HAP-1 (cell line): ENCODE measurements at regions not wholly inside any gene's neighbourhood (a gene's known extent, or its start where the extent isn't known, plus 50 kb on each side); places are given as distances from the start of the nearest gene placed in this dataset.

ENCODE experiments used
- DNase-seq, 2 experiments: peaks; one replicate each; pipeline ENCODE4 v3.0.0-alpha.2; 2016 to 2020; ENCODE audit warnings: low spot score in 2 of 2
- H3K27me3 ChIP-seq: fragments of 250-450 bp; sonication (Bioruptor Pico); 2 replicates; pipeline ENCODE4 v1.5.1; 2020; ENCODE audit warnings: low read depth, mild to moderate bottlenecking, moderate library complexity
- H3K36me3 ChIP-seq: fragments of 250-450 bp; sonication (Bioruptor Pico); replicated peaks from 2 replicates; pipeline ENCODE4 v1.5.1; 2020; ENCODE audit warnings: mild to moderate bottlenecking
- H3K4me1 ChIP-seq: fragments of 250-450 bp; sonication (Bioruptor Pico); 2 replicates; pipeline ENCODE4 v1.5.1; 2020; ENCODE audit warnings: mild to moderate bottlenecking
- H3K4me3 ChIP-seq: fragments of 250-450 bp; sonication (Bioruptor Pico); 2 replicates; pipeline ENCODE4 v1.5.1; 2020; ENCODE audit warnings: mild to moderate bottlenecking, moderate library complexity
- H3K9me3 ChIP-seq: fragments of 250-450 bp; sonication (Bioruptor Pico); 2 replicates; pipeline ENCODE4 v1.5.1; 2020; ENCODE audit warnings: mild to moderate bottlenecking, moderate library complexity
- in situ Hi-C: fragments of 300-500 bp; cut with MboI; formaldehyde crosslinking; loops from 3 replicates; pipeline ENCODE4 v1.14.3; 2020; ENCODE audit warnings: low sequenced_read_pairs, inconsistent platforms, mixed read lengths

- in situ Hi-C loops = no loop called here
- no peaks in the 10 kb centered on the region for H3K36me3 ChIP-seq
Measured at GRCh38 chr20:12788632-12789299, 220.0 kb upstream of the SPTLC3 start.

GRCh38 chr20:12790859-12791258 lies 217.9 kb upstream of the SPTLC3 start:
- in situ Hi-C loops = no loop called here
- Histone ChIP-seq H3K4me3 (no peak overlapping the region), H3K9me3 (no peaks in the 10 kb centered on the region), H3K36me3 (no peaks in the 10 kb centered on the region), H3K27me3 (no peaks in the 10 kb centered on the region), H3K4me1 (no peaks in the 10 kb centered on the region)
- DNase-seq = no peak

More at GRCh38 chr20:12788632-12789299, 220.0 kb upstream of the SPTLC3 start:
- H3K27me3 ChIP-seq = no peaks in the 10 kb centered on the region
- H3K4me1 ChIP-seq = no peaks in the 10 kb centered on the region
- H3K4me3 ChIP-seq = no peak overlapping the region
- no peak for DNase-seq
- no peaks in the 10 kb centered on the region for H3K9me3 ChIP-seq

GRCh38 chr20:12798286-12798685 lies 210.5 kb upstream of the SPTLC3 start:
- no peak for DNase-seq
- in situ Hi-C loops = no loop called here
- Histone ChIP-seq H3K4me3 (no peak overlapping the region), H3K4me1 (no peaks in the 10 kb centered on the region), H3K9me3 (no peaks in the 10 kb centered on the region), H3K27me3 (no peaks in the 10 kb centered on the region), H3K36me3 (no peaks in the 10 kb centered on the region)

- Histone ChIP-seq H3K9me3 (no peaks in the 10 kb centered on the region), H3K4me3 (no peak overlapping the region), H3K4me1 (no peaks in the 10 kb centered on the region), H3K27me3 (no peaks in the 10 kb centered on the region), H3K36me3 (no peaks in the 10 kb centered on the region)
- in situ Hi-C loops = no loop called here
- DNase-seq = no peak
Measured at GRCh38 chr20:12808006-12808567, 200.7 kb upstream of the SPTLC3 start.

GRCh38 chr20:12815231-12815768 lies 193.5 kb upstream of the SPTLC3 start:
- no peaks in the 10 kb centered on the region for H3K9me3 ChIP-seq
- no peaks in the 10 kb centered on the region for H3K4me1 ChIP-seq
- no peak overlapping the region for H3K4me3 ChIP-seq
- no peaks in the 10 kb centered on the region for H3K27me3 ChIP-seq
- DNase-seq = no peak
- no peaks in the 10 kb centered on the region for H3K36me3 ChIP-seq
- in situ Hi-C loops = no loop called here

- no peaks in the 10 kb centered on the region for H3K27me3 ChIP-seq
- in situ Hi-C loops = no loop called here
- H3K4me3 ChIP-seq = no peak overlapping the region
- H3K36me3 ChIP-seq = no peaks in the 10 kb centered on the region
- no peaks in the 10 kb centered on the region for H3K4me1 ChIP-seq
- DNase-seq = no peak
- no peaks in the 10 kb centered on the region for H3K9me3 ChIP-seq
Measured at GRCh38 chr20:12815778-12816408, 192.9 kb upstream of the SPTLC3 start.

GRCh38 chr20:12821249-12821648 lies 187.5 kb upstream of the SPTLC3 start:
- Histone ChIP-seq H3K36me3 (no peaks in the 10 kb centered on the region), H3K4me3 (no peak overlapping the region), H3K9me3 (no peaks in the 10 kb centered on the region), H3K27me3 (no peaks in the 10 kb centered on the region), H3K4me1 (no peaks in the 10 kb centered on the region)
- no peak for DNase-seq
- in situ Hi-C loops = no loop called here

- no peaks in the 10 kb centered on the region for H3K36me3 ChIP-seq
Measured at GRCh38 chr20:12823734-12824133, 185.0 kb upstream of the SPTLC3 start.

GRCh38 chr20:12824328-12825225 lies 184.2 kb upstream of the SPTLC3 start:
- H3K27me3 ChIP-seq = no peaks in the 10 kb centered on the region
- no peaks in the 10 kb centered on the region for H3K4me1 ChIP-seq
- in situ Hi-C loops = no loop called here
- no peak for DNase-seq
- H3K36me3 ChIP-seq = no peaks in the 10 kb centered on the region
- no peaks in the 10 kb centered on the region for H3K9me3 ChIP-seq
- no peak overlapping the region for H3K4me3 ChIP-seq

More at GRCh38 chr20:12823734-12824133, 185.0 kb upstream of the SPTLC3 start:
- in situ Hi-C loops = no loop called here
- no peak for DNase-seq
- no peaks in the 10 kb centered on the region for H3K9me3 ChIP-seq
- no peaks in the 10 kb centered on the region for H3K27me3 ChIP-seq
- no peak overlapping the region for H3K4me3 ChIP-seq
- H3K4me1 ChIP-seq = no peaks in the 10 kb centered on the region

- in situ Hi-C loops = no loop called here
- DNase-seq = no peak
- Histone ChIP-seq H3K4me1 (no peaks in the 10 kb centered on the region), H3K27me3 (no peaks in the 10 kb centered on the region), H3K4me3 (no peak overlapping the region), H3K36me3 (no peaks in the 10 kb centered on the region), H3K9me3 (no peaks in the 10 kb centered on the region)
Measured at GRCh38 chr20:12825226-12825595, 183.6 kb upstream of the SPTLC3 start.

- Histone ChIP-seq H3K36me3 (no peaks in the 10 kb centered on the region), H3K4me3 (no peak overlapping the region), H3K9me3 (no peaks in the 10 kb centered on the region), H3K27me3 (no peaks in the 10 kb centered on the region), H3K4me1 (no peaks in the 10 kb centered on the region)
- in situ Hi-C loops = no loop called here
- no peak for DNase-seq
Measured at GRCh38 chr20:12827816-12828385, 180.9 kb upstream of the SPTLC3 start.

GRCh38 chr20:12829170-12829569 lies 179.6 kb upstream of the SPTLC3 start:
- Histone ChIP-seq H3K27me3 (no peaks in the 10 kb centered on the region), H3K36me3 (no peaks in the 10 kb centered on the region), H3K4me3 (no peak overlapping the region), H3K9me3 (no peaks in the 10 kb centered on the region), H3K4me1 (no peaks in the 10 kb centered on the region)
- no peak for DNase-seq
- in situ Hi-C loops = no loop called here

GRCh38 chr20:12833861-12834260 lies 174.9 kb upstream of the SPTLC3 start:
- Histone ChIP-seq H3K4me3 (no peak overlapping the region), H3K9me3 (no peaks in the 10 kb centered on the region), H3K4me1 (no peaks in the 10 kb centered on the region), H3K27me3 (no peaks in the 10 kb centered on the region), H3K36me3 (no peaks in the 10 kb centered on the region)
- in situ Hi-C loops = no loop called here
- DNase-seq = no peak
